HAP-1 (cell line): ENCODE measurements at regions not wholly inside any gene's neighbourhood (a gene's known extent, or its start where the extent isn't known, plus 50 kb on each side); places are given as distances from the start of the nearest gene placed in this dataset.

ENCODE experiments used
- DNase-seq, 2 experiments: peaks; one replicate each; pipeline ENCODE4 v3.0.0-alpha.2; 2016 to 2020; ENCODE audit warnings: low spot score in 2 of 2
- H3K27me3 ChIP-seq: fragments of 250-450 bp; sonication (Bioruptor Pico); 2 replicates; pipeline ENCODE4 v1.5.1; 2020; ENCODE audit warnings: low read depth, mild to moderate bottlenecking, moderate library complexity
- H3K36me3 ChIP-seq: fragments of 250-450 bp; sonication (Bioruptor Pico); replicated peaks from 2 replicates; pipeline ENCODE4 v1.5.1; 2020; ENCODE audit warnings: mild to moderate bottlenecking
- H3K4me1 ChIP-seq: fragments of 250-450 bp; sonication (Bioruptor Pico); 2 replicates; pipeline ENCODE4 v1.5.1; 2020; ENCODE audit warnings: mild to moderate bottlenecking
- H3K4me3 ChIP-seq: fragments of 250-450 bp; sonication (Bioruptor Pico); 2 replicates; pipeline ENCODE4 v1.5.1; 2020; ENCODE audit warnings: mild to moderate bottlenecking, moderate library complexity
- H3K9me3 ChIP-seq: fragments of 250-450 bp; sonication (Bioruptor Pico); 2 replicates; pipeline ENCODE4 v1.5.1; 2020; ENCODE audit warnings: mild to moderate bottlenecking, moderate library complexity
- in situ Hi-C: fragments of 300-500 bp; cut with MboI; formaldehyde crosslinking; loops from 3 replicates; pipeline ENCODE4 v1.14.3; 2020; ENCODE audit warnings: low sequenced_read_pairs, inconsistent platforms, mixed read lengths

DNA sequence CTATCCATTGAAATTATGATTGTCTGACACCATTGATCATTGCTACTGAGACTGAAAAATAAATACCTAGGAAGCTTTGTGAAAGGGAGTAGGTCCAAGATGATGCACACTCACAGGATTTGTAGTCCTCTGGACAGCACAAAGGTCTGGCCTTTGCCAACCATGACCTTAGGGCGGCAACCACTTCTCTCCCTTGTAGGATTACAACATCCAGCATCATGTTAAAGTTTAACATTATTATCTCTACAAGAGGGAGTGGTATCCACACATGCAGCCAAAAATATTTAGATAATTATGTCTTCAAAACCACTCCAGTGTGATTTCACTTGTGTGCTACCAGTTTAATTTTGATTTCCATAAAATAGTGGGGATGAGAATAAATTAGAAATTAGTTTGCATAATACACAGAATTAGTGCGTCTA is 51.1 kb upstream of the NHSL1 start:
- H3K4me3 ChIP-seq, result no peak overlapping the region
- DNase-seq, result no peak
- peaks cover 19% of the 10 kb centered on the region for H3K4me1 ChIP-seq
- no peaks in the 10 kb centered on the region for H3K9me3 ChIP-seq
- H3K36me3 ChIP-seq, result no peaks in the 10 kb centered on the region
- in situ Hi-C loops, result no loop called here
- no peaks in the 10 kb centered on the region for H3K27me3 ChIP-seq

DNA sequence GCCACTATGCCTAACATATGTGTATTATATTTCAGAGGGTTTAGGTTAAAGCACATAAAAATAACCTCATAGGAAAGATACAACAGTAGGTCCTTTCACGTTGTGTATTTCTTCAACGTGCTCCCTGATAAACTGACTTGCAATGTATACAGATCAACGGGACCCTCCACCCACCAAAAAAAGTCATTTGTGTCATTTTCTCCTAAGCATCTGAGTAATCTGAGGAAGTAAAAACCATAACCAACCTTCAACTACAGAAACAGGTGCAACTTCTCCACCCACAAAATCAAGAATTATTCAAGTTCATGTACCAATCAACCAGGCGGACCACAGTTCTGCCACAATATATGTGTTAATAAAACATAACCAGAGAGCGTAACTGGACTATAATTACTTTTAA is 54.9 kb upstream of the NHSL1 start:
- Histone ChIP-seq H3K27me3 (no peaks in the 10 kb centered on the region), H3K4me1 (peaks cover 27% of the 10 kb centered on the region), H3K9me3 (no peaks in the 10 kb centered on the region), H3K36me3 (no peaks in the 10 kb centered on the region), H3K4me3 (no peak overlapping the region)
- no peak for DNase-seq
- in situ Hi-C loops, result no loop called here

DNA sequence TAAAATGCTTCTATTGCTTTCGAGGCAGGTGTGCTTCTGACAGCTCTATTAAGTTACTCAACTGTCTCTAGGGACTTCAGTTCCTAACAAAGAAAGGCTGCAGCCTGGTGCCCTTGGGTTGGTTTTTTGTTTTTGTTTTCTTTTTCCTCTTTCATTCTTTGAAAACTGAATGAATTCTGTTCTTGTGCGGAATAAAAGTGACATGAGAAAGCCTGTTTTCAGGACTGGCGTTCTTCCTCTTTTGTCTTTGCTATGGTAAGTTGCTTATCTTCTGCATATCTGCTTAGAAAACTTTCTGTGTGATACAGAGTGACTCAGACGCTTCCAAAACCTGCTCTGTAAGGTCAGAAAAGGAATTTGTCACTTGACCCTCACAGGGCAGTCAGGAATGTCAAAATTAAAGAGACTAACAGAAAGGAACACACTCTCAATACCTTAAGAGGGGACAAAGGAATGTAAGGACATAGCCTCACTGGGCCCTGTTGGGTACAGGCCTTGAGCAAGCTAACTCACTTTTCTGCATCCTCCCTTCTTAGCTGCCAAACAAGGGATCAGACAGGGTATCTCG is 56.2 kb upstream of the NHSL1 start:
- in situ Hi-C loops, result no loop called here
- Histone ChIP-seq H3K9me3 (no peaks in the 10 kb centered on the region), H3K4me3 (no peak overlapping the region), H3K27me3 (no peaks in the 10 kb centered on the region), H3K36me3 (no peaks in the 10 kb centered on the region), H3K4me1 (peaks cover 27% of the 10 kb centered on the region)
- DNase-seq, result peak; percentile 64 to 98

DNA sequence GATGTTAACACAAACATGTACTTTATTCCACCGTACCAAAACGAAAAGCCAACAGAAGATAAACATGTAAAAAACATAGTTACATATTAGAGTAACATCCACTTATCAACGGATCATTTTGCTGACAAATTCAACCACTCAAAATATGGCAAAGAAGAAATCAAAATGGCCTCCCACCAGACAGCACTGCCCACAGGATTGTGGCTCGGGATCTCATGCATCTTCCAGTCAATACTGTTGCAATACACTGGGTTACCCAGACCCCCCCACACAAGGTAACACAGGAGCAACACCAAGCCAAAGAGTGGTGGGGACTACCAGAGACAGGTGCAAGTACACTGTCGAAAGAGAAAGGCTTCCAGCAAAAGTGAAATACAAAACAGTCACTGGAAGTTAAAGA is 57.9 kb upstream of the NHSL1 start:
- peaks cover 27% of the 10 kb centered on the region for H3K4me1 ChIP-seq
- DNase-seq, result no peak
- no peak overlapping the region for H3K4me3 ChIP-seq
- H3K27me3 ChIP-seq, result no peaks in the 10 kb centered on the region
- in situ Hi-C loops, result no loop called here
- H3K36me3 ChIP-seq, result no peaks in the 10 kb centered on the region
- H3K9me3 ChIP-seq, result no peaks in the 10 kb centered on the region

DNA sequence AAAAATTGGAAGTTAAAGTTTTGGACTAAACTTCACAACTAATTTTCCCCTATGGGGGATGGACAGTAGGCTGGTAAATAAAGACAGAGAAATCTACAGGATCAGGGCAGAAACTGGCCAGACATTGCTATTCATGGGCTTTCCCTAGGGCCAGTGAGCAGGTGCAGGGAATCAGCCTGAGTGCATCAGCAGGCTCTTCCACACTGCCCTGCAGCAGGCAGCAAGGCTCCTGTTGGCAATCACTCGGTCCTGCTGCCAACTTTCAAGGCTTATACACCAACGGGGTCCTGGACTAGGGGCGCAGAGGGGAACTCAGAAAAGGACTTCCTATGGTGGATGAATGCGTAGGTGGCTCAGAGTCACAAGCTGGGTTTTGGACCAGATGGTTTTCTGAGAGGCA is 59.8 kb upstream of the NHSL1 start:
- no peaks in the 10 kb centered on the region for H3K36me3 ChIP-seq
- H3K4me3 ChIP-seq, result no peak overlapping the region
- peaks cover 27% of the 10 kb centered on the region for H3K4me1 ChIP-seq
- no peak for DNase-seq
- H3K27me3 ChIP-seq, result no peaks in the 10 kb centered on the region
- in situ Hi-C loops, result no loop called here
- H3K9me3 ChIP-seq, result no peaks in the 10 kb centered on the region

DNA sequence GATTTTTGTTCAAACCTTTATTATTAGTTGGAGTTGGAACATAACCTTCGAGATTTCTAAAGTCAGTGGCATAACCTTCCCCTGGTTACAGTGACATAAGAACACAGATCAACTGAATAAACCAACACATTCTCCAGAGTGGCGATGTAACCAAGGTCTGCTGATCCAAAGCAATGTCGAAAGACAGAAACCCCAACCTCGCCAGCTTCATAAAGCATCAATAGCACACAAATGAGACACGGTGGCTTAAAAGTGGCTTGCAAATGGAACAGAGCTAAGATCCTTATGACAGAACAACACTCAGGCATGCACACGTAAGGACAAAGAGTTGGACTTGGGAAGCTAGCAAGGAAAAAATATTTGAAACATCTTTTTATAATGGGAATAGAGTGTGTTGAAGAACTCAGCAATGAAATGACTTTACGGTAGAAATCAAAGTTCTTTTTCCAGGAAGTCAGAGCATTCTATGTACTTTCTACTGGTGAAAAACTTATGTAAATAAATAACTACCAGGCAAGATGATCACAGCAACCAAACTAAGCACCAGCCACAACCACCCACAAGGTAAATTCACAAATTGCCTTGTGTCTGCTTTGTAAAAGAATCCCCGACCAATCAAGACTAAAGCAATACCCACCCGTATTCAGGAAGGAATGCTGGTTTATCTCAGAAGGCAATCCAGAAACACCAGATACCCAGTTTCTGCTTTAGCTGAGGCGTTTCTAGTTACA is 61.0 kb upstream of the NHSL1 start:
- Histone ChIP-seq H3K4me3 (no peak overlapping the region), H3K36me3 (no peaks in the 10 kb centered on the region), H3K9me3 (no peaks in the 10 kb centered on the region), H3K4me1 (peaks cover 16% of the 10 kb centered on the region), H3K27me3 (no peaks in the 10 kb centered on the region)
- in situ Hi-C loops, result no loop called here
- no peak for DNase-seq

DNA sequence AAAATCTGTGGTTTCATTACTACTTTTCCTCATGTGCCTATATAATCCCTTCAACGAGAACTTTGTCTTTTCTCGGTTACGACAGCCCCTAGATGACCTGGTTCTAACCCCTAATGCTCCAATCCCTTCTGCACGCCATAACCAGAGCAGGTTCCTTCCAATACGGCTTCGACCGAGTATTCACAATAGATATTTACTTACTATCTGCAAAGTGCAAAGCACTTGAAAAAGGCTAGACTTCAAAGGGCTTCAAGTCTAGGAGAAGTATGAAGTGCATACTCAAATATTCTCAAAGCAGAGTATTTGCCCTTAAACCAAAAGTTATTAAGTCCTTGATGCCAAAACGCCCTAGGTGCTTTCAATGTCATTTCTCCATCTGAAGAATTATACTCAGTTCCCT is 63.4 kb upstream of the NHSL1 start:
- in situ Hi-C loops, result no loop called here

DNA sequence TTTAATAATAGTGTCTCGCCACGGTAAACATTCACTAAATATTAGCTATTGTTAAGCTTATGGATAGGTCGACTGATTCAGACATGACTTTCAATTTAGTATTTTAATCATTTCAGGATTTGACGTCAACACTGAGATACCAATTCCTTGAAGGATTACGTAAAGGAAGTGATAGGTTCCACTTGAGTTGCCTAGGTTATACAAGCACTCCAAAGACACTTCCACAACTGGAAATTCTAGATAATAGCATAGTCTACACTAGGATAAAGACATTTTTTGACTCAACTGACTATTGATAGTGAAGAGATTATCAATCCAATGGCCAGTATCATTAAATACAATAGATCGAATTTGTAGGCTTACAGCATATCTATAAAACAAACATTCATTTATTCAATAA is 63.9 kb upstream of the NHSL1 start:
- Histone ChIP-seq H3K4me1 (no peaks in the 10 kb centered on the region; the same call in 1 of the 2 replicates), H3K9me3 (no peaks in the 10 kb centered on the region), H3K4me3 (no peak overlapping the region), H3K27me3 (no peaks in the 10 kb centered on the region), H3K36me3 (no peaks in the 10 kb centered on the region)
- no peak for DNase-seq
- in situ Hi-C loops, result no loop called here

More for the DNA sequence above, 63.4 kb upstream of the NHSL1 start:
- no peaks in the 10 kb centered on the region for H3K27me3 ChIP-seq
- H3K36me3 ChIP-seq, result no peaks in the 10 kb centered on the region
- H3K9me3 ChIP-seq, result no peaks in the 10 kb centered on the region
- H3K4me3 ChIP-seq, result no peak overlapping the region
- DNase-seq, result no peak
- no peaks in the 10 kb centered on the region for H3K4me1 ChIP-seq

DNA sequence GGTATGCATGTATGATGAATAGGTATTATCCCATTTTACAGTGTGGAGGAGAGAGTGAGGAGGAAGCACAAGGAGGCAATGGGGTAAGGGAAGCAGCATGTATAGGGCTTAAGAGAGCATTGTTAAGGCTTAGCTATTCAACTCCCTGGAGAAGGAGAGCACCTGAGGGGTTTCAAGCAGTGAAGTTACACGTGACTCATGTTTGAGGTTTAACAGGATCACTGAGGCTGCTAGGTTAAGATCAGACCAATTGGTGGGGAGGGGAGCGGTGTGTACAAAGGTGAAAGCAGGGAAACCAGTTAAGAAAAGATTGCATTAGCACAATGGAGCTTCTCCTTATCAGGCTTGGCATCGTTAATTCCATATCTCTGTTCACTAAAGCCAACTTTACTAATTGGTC is 64.4 kb upstream of the NHSL1 start:
- Histone ChIP-seq H3K36me3 (no peaks in the 10 kb centered on the region), H3K4me1 (no peaks in the 10 kb centered on the region; the same call in 1 of the 2 replicates), H3K27me3 (no peaks in the 10 kb centered on the region), H3K9me3 (no peaks in the 10 kb centered on the region), H3K4me3 (no peak overlapping the region)
- DNase-seq, result no peak
- in situ Hi-C loops, result no loop called here

DNA sequence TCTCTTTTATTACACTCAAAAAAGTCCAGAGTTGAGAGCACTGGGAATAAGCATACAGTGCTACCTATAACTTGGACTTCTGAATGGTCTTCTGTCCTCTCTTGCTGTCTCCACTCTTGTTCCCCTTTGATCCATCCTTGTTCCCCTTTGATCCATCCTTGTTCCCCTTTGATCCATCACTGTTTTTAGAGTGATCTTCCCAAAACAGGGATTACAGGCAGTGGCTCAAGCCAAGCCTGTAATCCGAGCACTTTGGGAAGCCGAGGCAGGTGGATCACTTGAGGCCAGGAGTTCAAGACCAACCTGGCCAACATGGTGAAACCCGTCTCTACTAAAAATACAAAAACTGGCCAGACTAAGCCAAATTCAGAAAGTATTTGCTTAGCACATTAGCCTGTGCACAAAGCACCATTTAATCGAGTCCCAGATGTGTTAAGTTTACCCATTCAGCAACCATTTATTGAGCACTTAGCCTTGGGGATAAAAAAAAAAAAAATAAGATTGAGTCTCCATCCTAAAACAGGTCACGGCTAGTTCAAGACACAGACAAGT is 65.0 kb upstream of the NHSL1 start:
- DNase-seq, result no peak
- H3K9me3 ChIP-seq, result no peaks in the 10 kb centered on the region
- no peak overlapping the region for H3K4me3 ChIP-seq
- in situ Hi-C loops, result no loop called here
- H3K4me1 ChIP-seq, result peaks cover 1% of the 10 kb centered on the region
- no peaks in the 10 kb centered on the region for H3K27me3 ChIP-seq
- H3K36me3 ChIP-seq, result no peaks in the 10 kb centered on the region

DNA sequence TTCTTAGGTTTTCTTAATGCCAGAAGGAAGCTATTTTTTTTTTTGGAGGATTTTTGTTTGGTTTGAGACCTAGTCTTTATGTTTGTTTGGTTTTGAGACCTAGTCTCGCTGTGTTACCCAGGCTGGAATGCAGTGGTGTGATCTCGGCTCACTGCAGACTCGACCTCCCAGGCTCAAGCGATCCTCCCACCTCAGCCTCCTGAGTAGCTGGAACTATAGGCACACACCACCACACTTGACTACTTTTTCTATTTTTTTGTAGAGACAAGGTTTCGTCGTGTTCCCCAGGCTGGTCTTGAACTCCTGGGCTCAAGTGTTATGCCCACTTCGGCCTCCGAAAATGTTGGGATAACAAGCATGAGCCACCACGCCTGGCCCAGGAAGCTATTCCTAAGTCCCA is 67.8 kb upstream of the NHSL1 start:
- Histone ChIP-seq H3K36me3 (no peaks in the 10 kb centered on the region), H3K27me3 (no peaks in the 10 kb centered on the region), H3K4me1 (peaks cover 24% of the 10 kb centered on the region), H3K9me3 (no peaks in the 10 kb centered on the region), H3K4me3 (no peak overlapping the region)
- in situ Hi-C loops, result no loop called here
- no peak for DNase-seq

DNA sequence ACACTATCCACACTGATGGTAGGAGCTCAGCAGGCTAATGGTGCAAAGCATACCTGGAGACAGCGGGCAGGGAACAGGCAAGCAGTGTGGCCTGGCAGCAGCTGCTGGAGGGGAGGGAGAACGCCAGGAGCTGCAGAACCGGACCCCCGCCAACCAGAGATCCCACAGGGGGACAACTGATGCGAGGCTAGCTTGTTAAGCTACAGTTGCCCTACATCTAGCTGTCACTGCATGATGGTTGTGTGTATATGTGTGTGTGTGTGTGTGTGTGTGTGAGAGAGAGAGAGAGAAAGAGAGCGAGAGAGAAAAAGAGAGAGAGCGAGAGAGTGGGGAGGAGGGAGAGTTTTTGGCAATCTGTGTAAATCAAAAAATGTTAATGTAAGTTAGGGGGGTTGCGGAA is 69.7 kb upstream of the NHSL1 start:
- H3K36me3 ChIP-seq, result no peaks in the 10 kb centered on the region
- no peaks in the 10 kb centered on the region for H3K9me3 ChIP-seq
- peaks cover 24% of the 10 kb centered on the region for H3K4me1 ChIP-seq
- H3K27me3 ChIP-seq, result no peaks in the 10 kb centered on the region
- DNase-seq, result no peak
- in situ Hi-C loops, result no loop called here
- no peak overlapping the region for H3K4me3 ChIP-seq

DNA sequence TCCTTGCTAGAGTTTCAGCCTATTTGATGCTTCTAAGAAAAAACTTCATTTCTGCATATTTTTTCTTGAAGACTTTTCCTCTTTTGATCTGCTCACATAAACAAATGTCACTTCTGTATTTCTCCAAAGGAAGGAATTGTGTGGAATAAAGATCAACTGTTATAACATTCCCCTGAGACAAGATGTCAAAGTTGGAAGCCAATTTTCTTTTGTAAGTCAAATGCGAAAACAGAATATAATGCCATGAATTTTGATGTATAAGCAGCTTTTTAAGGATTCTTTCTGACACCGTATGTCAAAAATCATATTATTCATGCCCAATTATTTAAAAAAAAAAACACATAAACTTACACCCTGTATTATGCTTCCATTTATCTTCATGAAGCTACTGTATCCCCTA is 70.3 kb upstream of the NHSL1 start:
- H3K4me1 ChIP-seq, result peaks cover 24% of the 10 kb centered on the region

DNA sequence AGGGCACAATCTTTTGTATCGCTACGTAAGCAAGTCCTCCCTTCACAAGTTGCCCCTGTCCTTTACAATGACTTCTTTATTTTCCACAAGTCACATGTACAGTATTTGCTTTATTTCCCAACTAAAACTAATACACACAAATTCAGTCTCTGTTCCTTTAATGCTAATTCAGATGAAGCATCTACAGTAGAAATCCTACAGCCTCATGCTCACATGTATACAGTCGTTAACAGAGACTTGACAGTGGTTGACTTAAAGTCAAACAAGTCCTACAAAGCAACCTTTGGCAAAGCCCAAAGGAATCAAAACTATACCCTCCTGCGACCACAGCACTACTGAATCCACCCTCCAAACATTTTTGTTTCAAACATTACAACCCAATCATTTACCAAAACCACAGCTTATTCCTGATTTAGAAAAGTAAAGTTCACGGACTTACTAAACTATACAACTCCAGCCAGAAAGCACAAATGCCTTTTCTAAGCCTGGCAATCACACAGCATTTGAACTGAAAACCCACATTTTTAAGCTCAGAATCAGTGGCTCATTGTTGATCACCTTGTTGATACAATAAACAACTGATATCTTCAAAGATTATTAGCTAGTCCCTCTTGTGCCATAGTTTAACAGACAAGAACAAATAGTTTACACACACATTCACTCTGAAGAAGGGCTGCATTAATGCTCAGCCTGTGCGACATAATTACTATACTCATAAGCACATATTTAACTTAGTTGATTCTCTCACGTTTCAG is 70.9 kb upstream of the NHSL1 start:
- Histone ChIP-seq H3K4me3 (peak overlapping the region; percentile 16), H3K4me1 (peaks cover 24% of the 10 kb centered on the region), H3K9me3 (no peaks in the 10 kb centered on the region), H3K36me3 (no peaks in the 10 kb centered on the region), H3K27me3 (no peaks in the 10 kb centered on the region)
- in situ Hi-C loops, result no loop called here
- DNase-seq, result no peak

More for the DNA sequence above, 70.3 kb upstream of the NHSL1 start:
- in situ Hi-C loops, result no loop called here
- H3K4me3 ChIP-seq, result no peak overlapping the region
- H3K36me3 ChIP-seq, result no peaks in the 10 kb centered on the region
- no peaks in the 10 kb centered on the region for H3K27me3 ChIP-seq
- no peak for DNase-seq
- H3K9me3 ChIP-seq, result no peaks in the 10 kb centered on the region
